HCT116 (cell line): ENCODE measurements at regions not wholly inside any gene's neighbourhood (a gene's known extent, or its start where the extent isn't known, plus 50 kb on each side); places are given as distances from the start of the nearest gene placed in this dataset.

Experiments
- ATAC-seq: fragments of 200-7000 bp; cut with Tn5 transposase; 2 replicates; pipeline ENCODE4 v1.9.1; 2020; ENCODE audit warnings: mild to moderate bottlenecking, moderate library complexity
- BruUV-seq: library from RNA; stranded (reverse); fragments of 400-500 nt; replicated peaks from 2 replicates; lab custom pipeline; 2021; lab: Mats Ljungman, UMichigan
- CTCF ChIA-PET: fragments of 300-600 bp; sonication (Branson Sonifier 250); formaldehyde crosslinking; loops from one replicate; lab custom pipeline; 2021; ENCODE audit warnings: antibody characterized with exemption; lab: Charles Lee
- POLR2A ChIA-PET: fragments of 300-600, 350-600 bp; sonication (Branson Sonifier 250); formaldehyde crosslinking; loops from one replicate; lab custom pipeline; 2021; ENCODE audit warnings: antibody characterized with exemption; lab: Charles Lee
- RAD21 ChIA-PET, 2 experiments: fragments of 300-600 bp; sonication (Branson Sonifier 250); formaldehyde crosslinking; loops; one replicate each; lab custom pipeline; 2023; ENCODE audit warnings: low total read pairs in 2 of 2; ENCODE audit not compliant: uncharacterized antibody in 2 of 2, unreplicated experiment in 2 of 2, low non-redundant PET in 1 of 2; lab: Charles Lee
- DNase-seq: peaks from one replicate; pipeline ENCODE4 v3.0.0-alpha.2; 2010; ENCODE audit warnings: low read depth, low spot score
- H2AFZ ChIP-seq: fragments of 200-600 bp; shearing (Covaris generic), sonication (generic); 2 replicates; pipeline ENCODE4 v1.6.1; 2017; ENCODE audit warnings: low read depth, mixed run types, mixed read lengths, antibody characterized with exemption, low read length; ENCODE audit not compliant: poor library complexity, severe bottlenecking
- H3K27ac ChIP-seq: 2 replicates; pipeline ENCODE4 v1.5.1; 2012; ENCODE audit warnings: low read depth, low read length
- H3K27me3 ChIP-seq: fragments of 200-600 bp; sonication (generic); 2 replicates; pipeline ENCODE4 v1.6.1; 2016; ENCODE audit warnings: mixed run types, low read length, mixed read lengths; ENCODE audit not compliant: insufficient read depth
- H3K36me3 ChIP-seq, 2 experiments: fragments of 200-500 bp in 1 of 2; fragments of 200-600 bp in 1 of 2; sonication (Bioruptor generic) in 1 of 2; sonication (generic) in 1 of 2; 2 replicates each; pipeline versions ENCODE4 v1.5.1 to v1.6.1; 2014 to 2016; ENCODE audit warnings: low read length in 2 of 2, inconsistent platforms in 1 of 2, mixed read lengths in 1 of 2, mixed run types in 1 of 2; ENCODE audit not compliant: insufficient read depth in 2 of 2, control insufficient read depth in 1 of 2
- H3K4me1 ChIP-seq, 2 experiments: fragments of 200-600 bp in 1 of 2; sonication (generic) in 1 of 2; 2 replicates each; pipeline versions ENCODE4 v1.5.1 to v1.6.1; 2012 to 2017; ENCODE audit warnings: low read length in 2 of 2, inconsistent platforms in 1 of 2, mild to moderate bottlenecking in 1 of 2, mixed read lengths in 1 of 2, mixed run types in 1 of 2, moderate library complexity in 1 of 2; ENCODE audit not compliant: insufficient read depth in 2 of 2, control insufficient read depth in 1 of 2
- H3K4me2 ChIP-seq: fragments of 200-600 bp; sonication (generic); 2 replicates; pipeline ENCODE4 v1.6.1; 2017; ENCODE audit warnings: mixed run types, low read length, mixed read lengths
- H3K4me3 ChIP-seq, 2 experiments: fragments of 200-600 bp in 1 of 2; sonication (generic) in 1 of 2; replicated peaks in 1 of 2; 2 replicates each; pipeline ENCODE4 v1.5.1; 2011 to 2016; ENCODE audit warnings: low read length in 2 of 2, control low read depth in 1 of 2, low read depth in 1 of 2, mild to moderate bottlenecking in 1 of 2, mixed read lengths in 1 of 2, mixed run types in 1 of 2
- H3K79me2 ChIP-seq: fragments of 200-600 bp; sonication (generic); 2 replicates; pipeline ENCODE4 v1.6.1; 2017; ENCODE audit warnings: mild to moderate bottlenecking, mixed run types, low read length, moderate library complexity, mixed read lengths; ENCODE audit not compliant: insufficient read depth
- H3K9ac ChIP-seq: fragments of 200-600 bp; sonication (generic); 2 replicates; pipeline ENCODE4 v1.6.1; 2016; ENCODE audit warnings: low read length, mixed read lengths
- H3K9me2 ChIP-seq: fragments of 200-600 bp; sonication (generic), shearing (Covaris generic); 2 replicates; pipeline ENCODE4 v1.6.1; 2017; ENCODE audit warnings: mixed run types, mild to moderate bottlenecking, moderate library complexity; ENCODE audit not compliant: insufficient read depth
- H3K9me3 ChIP-seq, 2 experiments: fragments of 200-500 bp in 1 of 2; fragments of 200-600 bp in 1 of 2; sonication (Bioruptor generic) in 1 of 2; sonication (generic) in 1 of 2; 2 replicates each; pipeline ENCODE4 v1.6.1; 2014 to 2017; ENCODE audit warnings: low read length in 2 of 2, mixed read lengths in 2 of 2, inconsistent platforms in 1 of 2, low read depth in 1 of 2, mild to moderate bottlenecking in 1 of 2, mixed run types in 1 of 2, moderate library complexity in 1 of 2; ENCODE audit not compliant: control insufficient read depth in 1 of 2, insufficient read depth in 1 of 2
- H4K20me1 ChIP-seq: fragments of 200-600 bp; sonication (generic), shearing (Covaris generic); 2 replicates; pipeline ENCODE4 v1.6.1; 2017; ENCODE audit warnings: mixed run types, mild to moderate bottlenecking, moderate library complexity; ENCODE audit not compliant: insufficient read depth
- ATF3 ChIP-seq: IDR thresholded peaks from 2 replicates; pipeline ENCODE4 v1.6.1; 2012
- CEBPB ChIP-seq: IDR thresholded peaks from 2 replicates; pipeline ENCODE4 v1.6.1; 2012; ENCODE audit warnings: low read depth
- EGR1 ChIP-seq: IDR thresholded peaks from 2 replicates; pipeline ENCODE4 v1.6.1; 2012; ENCODE audit warnings: low read depth
- JUND ChIP-seq: IDR thresholded peaks from 2 replicates; pipeline ENCODE4 v1.6.1; 2012
- POLR2A ChIP-seq: IDR thresholded peaks from 2 replicates; pipeline ENCODE4 v1.7.0; 2011; ENCODE audit warnings: borderline replicate concordance; ENCODE audit not compliant: insufficient read depth, insufficient read length; ENCODE audit errors: extremely low read depth
- RAD21 ChIP-seq: IDR thresholded peaks from 2 replicates; pipeline ENCODE4 v1.6.1; 2012; ENCODE audit warnings: low read depth, mild to moderate bottlenecking
- SIN3A ChIP-seq: IDR thresholded peaks from 2 replicates; pipeline ENCODE4 v1.6.1; 2012; ENCODE audit warnings: low read depth
- SRF ChIP-seq: IDR thresholded peaks from 2 replicates; pipeline ENCODE4 v1.6.1; 2012; ENCODE audit warnings: low read depth
- TCF7L2 ChIP-seq: IDR thresholded peaks from 2 replicates; pipeline ENCODE4 v1.7.0; 2011; ENCODE audit warnings: borderline replicate concordance, inconsistent platforms; ENCODE audit not compliant: insufficient read depth, insufficient read length; ENCODE audit errors: extremely low read depth
- YY1 ChIP-seq: IDR thresholded peaks from 2 replicates; pipeline ENCODE4 v1.6.1; 2011; ENCODE audit warnings: low read length, low read depth, moderate library complexity, mild to moderate bottlenecking; ENCODE audit not compliant: insufficient replicate concordance; ENCODE audit errors: extremely low read depth
- ZBTB33 ChIP-seq: IDR thresholded peaks from 2 replicates; pipeline ENCODE4 v1.6.1; 2011; ENCODE audit warnings: mild to moderate bottlenecking, low read length, moderate library complexity; ENCODE audit not compliant: insufficient replicate concordance; ENCODE audit errors: extremely low read depth
- ZNF274 ChIP-seq: fragments of 200-500 bp; sonication (Bioruptor generic); IDR thresholded peaks from 2 replicates; pipeline ENCODE4 v1.6.1; 2014; ENCODE audit warnings: mild to moderate bottlenecking, low read depth, low read length, inconsistent platforms
- intact Hi-C: fragments of 100-400 bp; cut with micrococcal nuclease; formaldehyde crosslinking; loops from 2 replicates; pipeline ENCODE4 v1.10.0; 2022

- TF ChIP-seq ZNF274 (no peak), SIN3A (no peak), POLR2A (no peak), TCF7L2 (no peak), ATF3 (no peak), ZBTB33 (no peak), RAD21 (no peak), CEBPB (no peak), YY1 (no peak), EGR1 (no peak), JUND (no peak), SRF (no peak)
- TF ChIP-seq, all 23 proteins: peak for 0
- ATAC-seq (no peak), DNase-seq (no peak)
- H3K9ac ChIP-seq: no peak overlapping the region
- H3K36me3 ChIP-seq: no peaks in the 10 kb centered on the region
- ChIA-PET POLR2A (no interaction called here), RAD21 (no interaction called here), CTCF (interaction anchor here (3.6 kb wide), 1 partner anchor 11 kb away, joined by 10 read pairs; no protein-coding TSS in a partner anchor)
- no peak overlapping the region for H2AFZ ChIP-seq
- H3K79me2 ChIP-seq: no peaks in the 10 kb centered on the region
- intact Hi-C loops: no loop called here
- BruUV-seq: no TSS peak
- H3K9me3 ChIP-seq: 0 out of 4 replicates have a peak, but pooled peaks cover 0 to 6% of the 10 kb centered on the region in 2 experiments
- no peaks in the 10 kb centered on the region for H3K27me3 ChIP-seq
- H3K9me2 ChIP-seq: no peaks in the 10 kb centered on the region
- H3K27ac ChIP-seq: no peak overlapping the region
- H3K4me2 ChIP-seq: no peak overlapping the region
- no peaks in the 10 kb centered on the region for H3K4me1 ChIP-seq
- no peaks in the 10 kb centered on the region for H4K20me1 ChIP-seq
- no peak overlapping the region for H3K4me3 ChIP-seq
Observed at GRCh38 chr13:24042710-24043440, 117.6 kb upstream of the SPATA13 start.
